Memory B cell (primary cell): ENCODE measurements at regions not wholly inside any gene's neighbourhood (a gene's known extent, or its start where the extent isn't known, plus 50 kb on each side); places are given as distances from the start of the nearest gene placed in this dataset.

Experiments used
- ATAC-seq: fragments of 150-1000 bp; cut with Tn5 transposase; 2 replicates; pipeline ENCODE4 v1.10.0; 2021; ENCODE audit warnings: low read depth, mild to moderate bottlenecking, moderate library complexity
- DNase-seq, 2 donors: peaks; one replicate each; pipeline ENCODE4 v3.0.0; 2022; ENCODE audit warnings: low spot score in 2 of 2
- H3K27ac Mint-ChIP-seq: one replicate; pipeline ENCODE4 v1.8.0; 2022; ENCODE audit warnings: mild to moderate bottlenecking, moderate library complexity, mixed read lengths
- H3K27me3 Mint-ChIP-seq: one replicate; pipeline ENCODE4 v1.8.0; 2022; ENCODE audit warnings: mixed read lengths
- H3K36me3 Mint-ChIP-seq: one replicate; pipeline ENCODE4 v1.8.0; 2022; ENCODE audit warnings: mild to moderate bottlenecking, mixed read lengths
- H3K4me1 Mint-ChIP-seq: one replicate; pipeline ENCODE4 v1.8.0; 2022; ENCODE audit warnings: mixed read lengths
- H3K4me3 Mint-ChIP-seq: one replicate; pipeline ENCODE4 v1.8.0; 2022; ENCODE audit warnings: mild to moderate bottlenecking, moderate library complexity, mixed read lengths
- H3K9me3 Mint-ChIP-seq: one replicate; pipeline ENCODE4 v1.8.0; 2022; ENCODE audit warnings: mixed read lengths

DNA sequence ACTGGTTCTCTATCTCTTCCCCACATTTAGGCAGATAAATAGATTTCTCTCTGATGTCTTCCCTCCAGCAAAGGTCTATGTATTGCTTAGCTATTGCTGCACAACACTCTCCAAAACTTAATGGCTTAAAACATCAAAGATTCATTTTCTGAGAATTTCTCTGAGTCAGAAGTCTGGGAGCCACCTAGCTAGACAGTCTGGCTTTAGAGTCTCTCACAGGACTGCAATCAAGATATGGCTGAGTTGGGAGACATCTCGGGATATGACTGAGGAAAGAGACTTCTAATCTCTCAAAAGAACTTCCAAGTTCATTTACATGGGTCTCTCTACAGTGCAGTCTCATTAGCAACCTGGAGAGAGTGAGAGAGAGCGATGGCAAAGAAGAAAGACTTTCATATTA lies 553.6 kb upstream of the GHITM start:
- Mint-ChIP-seq H3K27me3 (no peaks in the 10 kb centered on the region), H3K36me3 (no peaks in the 10 kb centered on the region), H3K27ac (no peak overlapping the region), H3K9me3 (no peaks in the 10 kb centered on the region), H3K4me1 (no peaks in the 10 kb centered on the region), H3K4me3 (no peak overlapping the region)
- no peak for ATAC-seq
- no peak for DNase-seq

DNA sequence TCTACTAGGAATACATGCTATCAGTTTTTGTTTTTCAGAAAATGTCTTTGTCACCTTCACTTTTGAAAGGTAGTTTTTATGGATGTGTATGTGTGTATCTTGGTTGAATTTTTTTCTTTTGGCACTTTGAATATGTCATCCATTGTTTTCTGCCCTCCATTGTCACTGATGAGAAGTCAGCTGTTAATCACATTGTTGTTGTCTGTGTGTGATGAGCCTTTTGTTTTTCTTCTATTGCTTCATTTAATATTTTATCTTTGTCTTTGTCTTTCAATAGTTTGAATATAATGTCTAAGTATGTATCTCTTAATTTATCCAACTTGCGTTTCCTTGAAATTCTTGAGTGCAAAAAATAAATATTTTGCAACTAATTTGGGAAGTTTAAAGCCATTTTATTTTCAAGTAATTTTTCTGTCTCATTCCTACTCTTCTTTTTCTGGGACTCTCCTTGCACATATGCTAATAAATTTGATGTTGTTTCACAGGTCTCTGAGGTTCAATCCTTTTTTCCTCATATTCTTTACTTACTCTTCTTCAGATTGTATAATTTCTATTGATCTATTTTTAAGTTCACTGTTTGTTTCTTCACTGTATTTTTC lies 546.9 kb upstream of the GHITM start:
- H3K27ac Mint-ChIP-seq, result no peak overlapping the region
- ATAC-seq (no peak), DNase-seq (no peak)
- no peaks in the 10 kb centered on the region for H3K4me1 Mint-ChIP-seq
- H3K36me3 Mint-ChIP-seq, result no peaks in the 10 kb centered on the region
- peaks cover under 1% of the 10 kb centered on the region for H3K27me3 Mint-ChIP-seq
- peaks cover 10% of the 10 kb centered on the region for H3K9me3 Mint-ChIP-seq
- H3K4me3 Mint-ChIP-seq, result no peak overlapping the region

DNA sequence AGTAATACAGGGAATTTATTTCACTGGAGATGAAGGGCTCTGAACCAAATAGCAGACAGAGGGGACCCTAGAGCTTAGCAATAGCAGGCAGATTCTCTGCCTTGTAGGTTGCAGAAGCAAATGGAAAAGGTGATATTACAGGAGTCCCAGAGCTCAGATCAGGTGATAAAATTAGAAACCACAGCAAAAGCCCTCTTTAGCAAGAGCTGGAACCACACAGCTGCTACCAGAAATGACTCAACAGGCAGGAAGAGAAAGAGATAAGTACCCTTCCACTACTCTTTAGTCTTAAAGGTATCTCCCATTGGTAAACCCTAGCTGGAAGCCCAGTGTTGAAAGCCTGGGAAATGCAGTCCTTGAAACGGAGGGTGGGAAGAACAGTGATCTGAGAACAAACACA lies 535.6 kb upstream of the GHITM start:
- Mint-ChIP-seq H3K9me3 (peaks cover 6% of the 10 kb centered on the region), H3K36me3 (no peaks in the 10 kb centered on the region), H3K27ac (no peak overlapping the region), H3K27me3 (no peaks in the 10 kb centered on the region), H3K4me1 (no peaks in the 10 kb centered on the region), H3K4me3 (no peak overlapping the region)
- ATAC-seq, result no peak
- DNase-seq, result no peak

DNA sequence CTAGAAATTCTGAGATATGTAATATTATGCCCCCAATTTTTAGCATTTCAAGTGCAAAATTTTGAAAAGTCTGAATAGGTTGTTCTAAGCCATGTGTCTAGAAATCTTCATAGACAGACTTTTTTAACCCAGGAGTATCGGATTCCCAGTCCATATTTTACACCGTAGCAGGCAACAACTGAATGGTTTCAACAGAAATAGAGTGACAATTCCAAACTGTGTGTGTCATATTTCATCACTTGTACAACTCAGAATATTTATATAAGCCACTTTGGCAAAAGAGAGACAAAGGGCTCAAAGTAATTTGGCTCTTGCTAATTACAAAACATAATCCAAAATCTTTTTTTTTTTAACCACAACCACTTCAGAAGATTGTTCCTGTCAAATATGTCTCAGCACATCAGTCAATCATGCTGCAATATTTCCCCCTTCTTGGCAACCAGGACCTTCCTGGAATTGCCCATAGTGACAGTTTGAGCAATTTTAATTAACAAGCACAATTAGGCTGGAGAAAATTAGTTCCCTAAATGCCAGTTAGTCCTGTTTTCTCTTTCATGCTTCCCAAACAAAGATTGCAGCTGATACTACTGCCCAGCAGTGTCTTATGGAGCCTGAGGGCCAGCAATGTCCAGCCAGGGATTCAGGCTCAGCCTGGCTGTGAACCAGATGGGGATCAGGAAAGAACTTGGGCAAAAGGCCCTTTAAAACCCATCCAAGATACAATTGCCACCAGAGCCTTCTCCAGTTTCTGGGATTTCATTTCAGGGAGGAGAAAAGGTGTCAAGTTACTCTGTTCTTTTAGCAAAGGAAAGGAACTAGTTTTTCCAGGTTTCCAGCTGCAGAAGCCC lies 533.3 kb upstream of the GHITM start:
- ATAC-seq, result no peak
- Mint-ChIP-seq H3K36me3 (no peaks in the 10 kb centered on the region), H3K27ac (no peak overlapping the region), H3K4me3 (no peak overlapping the region), H3K27me3 (no peaks in the 10 kb centered on the region), H3K4me1 (no peaks in the 10 kb centered on the region), H3K9me3 (peaks cover 6% of the 10 kb centered on the region)
- DNase-seq, result no peak

DNA sequence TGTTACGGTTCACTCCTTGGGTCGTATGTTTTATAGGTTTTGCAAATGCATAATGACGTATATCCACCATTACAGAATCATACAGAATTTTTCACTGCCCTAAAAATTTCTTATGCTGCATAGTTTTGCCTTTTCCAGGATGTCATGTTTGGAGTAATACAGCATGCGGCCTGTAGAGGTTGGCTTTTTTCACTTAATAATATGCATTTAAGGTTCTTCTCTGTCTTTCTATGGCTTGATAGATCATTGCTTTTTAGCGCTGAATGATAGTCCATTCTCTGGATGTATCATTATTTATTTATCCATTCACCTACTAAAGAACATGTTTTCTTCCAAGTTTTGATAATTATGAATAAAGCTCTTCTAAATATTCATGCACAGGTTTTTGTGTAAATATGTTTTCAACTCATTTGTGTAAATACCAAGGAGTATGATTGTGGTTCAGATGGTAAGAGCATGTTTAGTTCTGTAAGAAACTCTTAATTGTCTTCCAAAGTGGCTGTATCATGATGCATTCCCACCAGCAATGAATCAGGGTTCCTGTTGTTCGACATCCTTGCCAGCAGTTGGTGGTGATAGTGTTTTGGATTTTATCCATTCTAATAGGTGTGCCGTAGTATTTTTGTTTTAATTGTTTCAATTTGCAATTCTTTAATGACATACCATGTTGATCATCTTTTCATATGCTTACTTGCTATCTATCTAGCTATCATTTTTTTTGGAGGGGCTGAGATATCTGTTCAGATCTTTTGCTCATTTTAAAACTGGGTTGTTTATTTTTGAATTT lies 531.2 kb upstream of the GHITM start:
- H3K36me3 Mint-ChIP-seq, result no peaks in the 10 kb centered on the region
- peaks cover 5% of the 10 kb centered on the region for H3K9me3 Mint-ChIP-seq
- ATAC-seq (no peak), DNase-seq (no peak)
- no peak overlapping the region for H3K27ac Mint-ChIP-seq
- no peaks in the 10 kb centered on the region for H3K4me1 Mint-ChIP-seq
- no peak overlapping the region for H3K4me3 Mint-ChIP-seq
- no peaks in the 10 kb centered on the region for H3K27me3 Mint-ChIP-seq

DNA sequence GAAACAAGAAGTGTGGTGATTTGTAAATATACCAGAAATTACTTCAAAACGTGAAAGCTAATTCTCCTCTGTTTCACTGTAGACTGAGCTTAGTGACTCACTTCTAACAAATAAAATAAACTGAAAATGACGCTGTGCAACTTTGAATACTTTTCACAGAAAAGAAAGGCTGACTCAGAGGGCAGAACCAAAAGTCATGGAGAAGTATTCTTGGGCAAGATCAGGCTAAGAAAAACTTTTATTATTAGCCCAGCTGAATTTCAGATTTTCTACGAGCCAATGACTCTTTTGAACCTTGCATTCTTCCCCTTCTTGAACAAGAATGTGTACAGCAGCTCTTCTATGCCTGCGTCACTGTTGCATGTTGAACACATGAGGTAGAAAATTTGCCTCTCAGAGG lies 527.3 kb upstream of the GHITM start:
- Mint-ChIP-seq H3K36me3 (no peaks in the 10 kb centered on the region), H3K27me3 (no peaks in the 10 kb centered on the region), H3K4me1 (no peaks in the 10 kb centered on the region), H3K9me3 (peaks cover 2% of the 10 kb centered on the region), H3K27ac (no peak overlapping the region), H3K4me3 (no peak overlapping the region)
- ATAC-seq (no peak), DNase-seq (no peak)

DNA sequence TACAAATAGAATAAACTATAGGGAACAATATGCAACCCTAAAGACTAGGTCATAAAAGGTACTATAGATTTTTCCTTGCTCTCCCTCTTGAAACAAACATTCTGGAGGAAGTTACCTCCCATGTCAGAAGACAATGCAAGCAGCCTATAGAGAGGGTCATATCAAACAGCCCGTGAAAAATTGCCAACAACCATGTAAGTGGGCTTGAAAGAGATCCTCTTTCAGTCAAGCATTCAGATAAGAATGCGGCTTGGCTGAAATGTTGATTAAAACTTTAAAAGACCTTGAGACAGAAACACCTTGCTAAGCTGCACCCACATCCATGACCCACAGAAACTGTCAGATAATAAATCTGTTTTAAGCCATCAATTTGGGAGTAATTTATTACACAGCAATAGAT lies 526.6 kb upstream of the GHITM start:
- Mint-ChIP-seq H3K4me3 (no peak overlapping the region), H3K27me3 (no peaks in the 10 kb centered on the region), H3K9me3 (no peaks in the 10 kb centered on the region), H3K36me3 (no peaks in the 10 kb centered on the region), H3K4me1 (no peaks in the 10 kb centered on the region), H3K27ac (no peak overlapping the region)
- ATAC-seq, result no peak
- DNase-seq, result no peak

DNA sequence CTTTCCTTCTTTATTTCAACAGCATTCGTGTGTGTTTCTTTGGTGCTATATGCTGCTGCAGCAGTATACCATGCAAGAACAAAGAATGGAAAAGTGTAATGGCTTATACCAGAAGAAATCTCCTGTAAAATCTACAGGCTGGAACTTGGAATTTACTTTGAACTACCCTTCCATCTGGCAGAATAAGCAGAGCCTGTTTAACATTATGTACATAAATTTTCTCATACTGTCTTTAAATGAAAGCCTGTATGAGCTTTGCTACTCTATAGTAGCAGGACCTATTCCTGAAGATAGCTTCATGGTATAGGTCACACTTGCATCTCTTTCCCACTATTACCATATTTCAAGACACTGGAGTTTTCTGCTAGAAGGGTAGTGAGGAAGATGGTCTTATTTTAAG lies 522.1 kb upstream of the GHITM start:
- ATAC-seq, result no peak
- peaks cover 3% of the 10 kb centered on the region for H3K9me3 Mint-ChIP-seq
- H3K27me3 Mint-ChIP-seq, result no peaks in the 10 kb centered on the region
- H3K4me1 Mint-ChIP-seq, result no peaks in the 10 kb centered on the region
- no peak overlapping the region for H3K27ac Mint-ChIP-seq
- no peaks in the 10 kb centered on the region for H3K36me3 Mint-ChIP-seq
- H3K4me3 Mint-ChIP-seq, result no peak overlapping the region
- no peak for DNase-seq

DNA sequence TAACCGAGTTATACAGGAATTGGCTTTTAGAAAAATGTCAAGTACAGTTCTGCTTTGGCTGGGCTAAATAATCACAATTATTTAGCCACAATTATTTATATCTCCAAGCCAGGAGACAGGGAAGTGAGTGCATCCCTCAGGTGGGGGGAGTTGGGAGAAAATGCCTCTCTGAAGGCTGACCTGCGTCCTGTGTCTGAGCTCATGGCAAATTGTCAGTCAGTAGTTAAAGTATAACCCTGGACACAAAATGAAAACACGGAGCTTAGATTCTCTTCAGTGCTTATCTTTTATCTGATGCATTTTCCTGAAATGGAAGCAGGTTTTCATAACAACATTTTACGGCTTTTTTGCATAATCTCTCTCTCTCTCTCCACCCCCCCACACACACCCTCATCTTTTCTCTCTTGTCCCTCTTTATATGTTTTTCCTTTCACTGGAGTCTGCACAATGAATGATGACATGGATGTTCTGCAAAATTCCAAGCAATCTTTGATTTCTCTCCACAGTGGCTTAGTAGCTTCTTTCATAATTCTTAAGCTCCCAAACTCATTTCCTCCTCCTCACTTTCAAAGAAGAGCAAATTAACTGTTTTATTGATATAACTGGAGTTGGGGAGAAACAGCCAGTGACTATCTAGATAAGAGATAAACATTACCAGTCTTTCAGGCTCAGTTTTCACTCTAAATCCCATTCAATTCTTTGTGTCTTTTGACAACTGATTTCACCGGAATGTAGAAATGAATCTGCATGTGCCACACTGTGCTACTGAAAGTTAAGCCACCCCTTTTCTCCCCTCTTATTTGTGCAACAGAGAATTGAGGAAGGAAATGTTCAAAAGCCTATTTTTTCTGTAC lies 521.4 kb upstream of the GHITM start:
- Mint-ChIP-seq H3K27me3 (no peaks in the 10 kb centered on the region), H3K4me1 (no peaks in the 10 kb centered on the region), H3K9me3 (peaks cover 3% of the 10 kb centered on the region), H3K36me3 (no peaks in the 10 kb centered on the region), H3K27ac (no peak overlapping the region), H3K4me3 (no peak overlapping the region)
- ATAC-seq (no peak), DNase-seq (no peak)

DNA sequence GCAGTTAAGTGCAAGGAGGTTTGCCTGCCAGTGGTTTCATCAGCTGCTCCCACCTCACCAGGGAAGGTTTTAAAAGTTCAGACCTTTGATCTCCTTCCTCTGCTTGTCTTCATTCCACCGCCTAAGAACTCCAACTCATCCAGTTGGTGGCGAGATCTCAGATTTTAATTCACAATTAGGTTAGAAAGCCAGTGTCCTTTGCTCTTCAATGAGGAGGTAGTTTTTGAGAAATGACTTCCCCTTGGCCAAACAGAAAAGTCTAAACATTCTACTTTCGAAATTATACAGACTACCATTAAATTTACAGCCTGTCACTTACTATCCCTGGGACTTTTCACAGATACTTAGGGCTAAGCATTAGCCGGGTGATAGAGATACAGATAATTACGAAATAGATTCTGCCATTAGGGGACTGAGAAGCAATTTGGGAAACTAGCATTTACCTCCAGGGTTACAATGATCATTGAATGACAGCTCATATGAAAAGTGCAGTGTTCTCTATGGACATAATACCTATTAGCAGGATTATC lies 513.4 kb upstream of the GHITM start:
- peaks cover 3% of the 10 kb centered on the region for H3K9me3 Mint-ChIP-seq

DNA sequence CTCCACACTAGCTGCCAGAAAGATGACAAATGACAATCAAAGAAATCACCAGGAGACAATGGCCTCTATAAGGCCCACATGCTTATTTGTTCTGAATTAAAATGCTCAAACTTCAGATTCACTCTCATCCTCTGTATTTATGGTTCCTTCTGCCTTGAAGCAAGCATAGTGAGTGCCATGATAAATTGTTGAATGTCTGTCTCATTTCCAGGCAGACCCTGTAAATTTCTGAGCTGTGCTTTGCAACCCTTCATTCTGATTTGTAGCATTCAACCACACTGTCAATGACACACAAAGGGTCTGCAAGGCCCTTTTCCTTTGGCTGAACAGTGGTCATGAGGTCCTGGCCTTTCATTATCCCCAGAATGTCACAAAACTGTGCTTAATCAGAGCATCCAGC lies 506.6 kb upstream of the GHITM start:
- no peak for DNase-seq
- H3K9me3 Mint-ChIP-seq, result peaks cover 5% of the 10 kb centered on the region
- H3K27ac Mint-ChIP-seq, result no peak overlapping the region
- H3K4me3 Mint-ChIP-seq, result no peak overlapping the region
- no peaks in the 10 kb centered on the region for H3K27me3 Mint-ChIP-seq
- no peak for ATAC-seq
- no peaks in the 10 kb centered on the region for H3K4me1 Mint-ChIP-seq
- H3K36me3 Mint-ChIP-seq, result no peaks in the 10 kb centered on the region

More for the DNA sequence above, 513.4 kb upstream of the GHITM start:
- no peak overlapping the region for H3K27ac Mint-ChIP-seq
- H3K27me3 Mint-ChIP-seq, result no peaks in the 10 kb centered on the region
- DNase-seq (no peak), ATAC-seq (no peak)
- no peaks in the 10 kb centered on the region for H3K36me3 Mint-ChIP-seq
- no peaks in the 10 kb centered on the region for H3K4me1 Mint-ChIP-seq
- H3K4me3 Mint-ChIP-seq, result no peak overlapping the region

DNA sequence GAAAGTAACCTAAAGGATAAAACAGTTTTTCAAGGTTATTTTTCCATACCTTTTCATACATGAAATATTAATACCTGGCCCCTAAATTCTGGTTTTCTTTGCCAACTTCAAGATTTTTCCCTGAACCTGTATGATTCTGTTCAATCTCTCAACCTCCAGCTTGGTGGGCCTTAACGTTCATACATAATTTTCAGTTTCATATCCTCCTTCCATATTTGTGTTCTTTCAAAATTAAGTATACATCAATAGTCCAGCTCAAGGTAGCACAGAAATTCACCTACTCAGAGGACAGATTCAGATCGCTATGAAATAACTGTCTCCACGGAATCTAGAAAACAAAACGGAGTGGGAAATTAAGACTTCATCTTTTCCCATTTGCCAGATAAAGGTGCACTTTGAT lies 505.8 kb upstream of the GHITM start:
- Mint-ChIP-seq H3K9me3 (peaks cover 5% of the 10 kb centered on the region), H3K27me3 (no peaks in the 10 kb centered on the region), H3K4me1 (no peaks in the 10 kb centered on the region), H3K4me3 (no peak overlapping the region), H3K27ac (no peak overlapping the region), H3K36me3 (no peaks in the 10 kb centered on the region)
- no peak for DNase-seq
- no peak for ATAC-seq

DNA sequence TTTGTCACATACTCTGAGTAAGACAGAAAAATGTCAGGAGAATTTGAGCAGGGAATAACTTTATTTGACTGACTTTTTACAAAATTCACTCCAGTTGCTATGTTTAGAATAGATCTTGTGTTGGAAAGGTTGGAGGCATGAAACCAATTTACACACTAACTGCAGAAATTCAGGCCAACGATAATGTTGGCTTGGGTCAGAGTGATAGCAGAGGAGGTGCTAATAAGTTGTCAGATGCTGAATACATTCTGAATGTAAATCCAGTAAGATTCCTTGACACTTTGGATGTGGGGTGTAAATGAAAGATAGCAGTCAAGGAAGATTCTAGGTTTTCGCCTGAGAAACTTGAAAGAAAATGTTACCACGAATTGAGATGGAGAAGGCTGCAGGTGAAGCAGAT lies 502.5 kb upstream of the GHITM start:
- H3K9me3 Mint-ChIP-seq, result peaks cover 4% of the 10 kb centered on the region
- H3K4me3 Mint-ChIP-seq, result no peak overlapping the region
- DNase-seq (no peak), ATAC-seq (no peak)
- no peaks in the 10 kb centered on the region for H3K36me3 Mint-ChIP-seq
- H3K27ac Mint-ChIP-seq, result no peak overlapping the region
- H3K4me1 Mint-ChIP-seq, result no peaks in the 10 kb centered on the region
- no peaks in the 10 kb centered on the region for H3K27me3 Mint-ChIP-seq
